Stimulated activated CD4-positive, alpha-beta T cell treated with anti-CD3 and anti-CD28 coated beads, Interleukin-1b, Interleukin-23, amount 100 ng/mL, for 48 hours (primary cell): ENCODE measurements at regions not wholly inside any gene's neighbourhood (a gene's known extent, or its start where the extent isn't known, plus 50 kb on each side); places are given as distances from the start of the nearest gene placed in this dataset.
A peak's percentile ranks its signal among the peaks of the same experiment; 100 is the strongest.
"Not testable (repeated sequence)": the region's sequence is repeated elsewhere in the genome, so short reads cannot be mapped to it uniquely, and the experiment has no call there.

Experiments used
- DNase-seq: peaks from one replicate; pipeline ENCODE4 v3.0.0-alpha.2; 2020

GRCh38 chr6:158920311-158920905, 79.6 kb downstream of the RSPH3 start:
- DNase-seq: no peak

- no peak for DNase-seq
Measured at GRCh38 chr6:158919865-158920264, 80.1 kb downstream of the RSPH3 start.

DNA sequence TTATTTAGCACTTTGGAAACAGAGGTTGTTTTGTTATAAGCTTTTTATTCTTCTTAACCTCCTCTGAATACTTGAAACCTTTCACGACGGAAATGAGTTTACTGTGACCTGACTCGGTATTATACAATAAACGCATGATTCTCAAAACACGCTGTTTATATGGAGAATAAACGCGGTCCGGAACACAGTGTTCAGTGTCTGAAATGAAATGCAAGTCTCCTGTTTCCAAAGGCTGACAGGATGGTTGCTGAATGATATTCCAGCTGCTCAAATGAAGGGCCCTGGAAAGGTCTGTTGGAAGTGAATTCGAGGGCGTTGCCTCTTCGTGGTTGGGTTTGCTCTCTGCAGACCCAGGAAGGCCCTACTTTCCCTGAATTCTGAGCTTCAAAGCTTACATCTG, 83.4 kb downstream of the RSPH3 start:
- DNase-seq: no peak

- no peak for DNase-seq
Measured at GRCh38 chr6:158914923-158915322, 85.1 kb downstream of the RSPH3 start.

DNA sequence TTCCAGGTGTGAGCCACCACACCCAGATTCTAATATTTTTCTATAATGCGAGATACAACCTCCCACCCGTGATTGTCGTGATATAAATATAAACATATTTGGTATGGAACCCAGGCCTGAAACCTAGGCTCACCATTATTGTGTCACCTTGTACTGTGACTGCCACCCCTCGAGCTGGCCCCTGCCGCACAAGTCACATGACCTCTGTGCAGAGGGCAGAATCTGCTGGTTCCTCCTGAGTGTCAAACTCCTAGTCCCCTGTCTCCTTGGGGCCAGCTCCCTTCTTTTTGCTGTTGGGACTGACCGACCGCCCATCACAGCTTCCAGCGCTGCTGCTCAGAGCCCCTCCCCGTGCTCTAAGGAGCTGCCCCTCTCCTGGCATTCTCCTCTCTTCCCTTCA, 86.4 kb downstream of the RSPH3 start:
- DNase-seq: no peak

DNA sequence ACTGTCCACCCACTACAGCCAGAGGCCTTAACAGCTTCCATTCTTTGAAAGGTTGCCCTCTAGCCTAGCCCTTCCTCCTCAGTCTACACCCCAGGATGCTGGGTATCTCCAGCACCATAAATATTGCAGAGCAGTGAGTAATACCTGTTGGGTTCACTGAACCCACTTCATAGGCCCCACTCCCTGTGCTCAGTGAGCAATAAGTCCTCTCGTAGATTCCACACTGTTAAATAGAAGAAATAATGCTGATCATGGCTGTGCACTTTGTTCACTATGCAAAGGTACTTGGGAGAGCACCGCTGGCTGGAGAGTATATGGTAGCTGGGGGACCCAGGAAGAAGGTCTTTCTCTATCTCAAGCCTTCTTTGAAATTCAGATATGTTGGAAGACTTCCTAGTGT, 87.3 kb downstream of the RSPH3 start:
- no peak for DNase-seq

- DNase-seq: peak; percentile 22
Measured at GRCh38 chr6:158911746-158912480, 88.1 kb downstream of the RSPH3 start.

GRCh38 chr6:158910484-158911440, 89.2 kb downstream of the RSPH3 start:
- no peak for DNase-seq

DNA sequence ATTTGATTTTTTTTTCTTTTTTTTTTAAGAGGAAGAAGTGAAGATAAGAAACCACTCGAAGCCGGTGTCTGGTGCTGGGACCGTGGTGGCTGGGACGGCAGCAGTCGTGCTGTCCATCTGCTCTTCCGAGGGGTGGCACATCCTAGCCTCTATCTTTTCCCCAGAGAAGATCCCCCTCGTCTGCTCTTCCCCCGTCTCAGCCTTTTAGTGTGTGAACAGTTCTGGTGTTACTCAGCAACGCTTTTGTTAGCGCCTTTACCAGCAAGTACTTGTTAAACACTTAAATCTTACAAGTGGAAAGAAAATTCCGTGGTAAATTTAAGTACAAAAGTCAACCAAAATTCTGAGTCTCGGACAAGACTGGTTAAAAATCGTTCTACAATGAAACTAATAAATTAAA, 90.1 kb downstream of the RSPH3 start:
- no peak for DNase-seq

- no peak for DNase-seq
Measured at GRCh38 chr6:158908606-158909005, 89.4 kb upstream of the EZR start.

DNA sequence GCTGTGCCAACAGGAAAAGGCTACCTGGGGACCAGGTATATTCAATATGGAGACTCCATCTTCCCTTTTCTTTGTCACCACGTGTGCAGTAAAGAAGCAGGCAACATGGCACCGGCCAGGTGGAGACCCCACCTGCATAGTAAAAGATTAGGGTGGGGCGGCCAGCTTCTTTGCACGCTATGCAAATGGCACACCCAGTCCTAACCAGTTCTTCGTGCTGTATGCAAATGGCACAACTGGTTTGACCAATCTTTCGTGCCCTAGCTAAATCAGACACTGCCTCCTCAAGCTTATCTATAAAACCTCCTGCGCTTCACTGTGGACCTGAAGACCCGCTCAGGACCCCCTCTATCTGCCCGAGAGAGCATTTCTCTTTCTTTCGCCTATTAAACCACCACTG, 88.8 kb upstream of the EZR start:
- no peak for DNase-seq

GRCh38 chr6:158906926-158907325, 87.8 kb upstream of the EZR start:
- no peak for DNase-seq

DNA sequence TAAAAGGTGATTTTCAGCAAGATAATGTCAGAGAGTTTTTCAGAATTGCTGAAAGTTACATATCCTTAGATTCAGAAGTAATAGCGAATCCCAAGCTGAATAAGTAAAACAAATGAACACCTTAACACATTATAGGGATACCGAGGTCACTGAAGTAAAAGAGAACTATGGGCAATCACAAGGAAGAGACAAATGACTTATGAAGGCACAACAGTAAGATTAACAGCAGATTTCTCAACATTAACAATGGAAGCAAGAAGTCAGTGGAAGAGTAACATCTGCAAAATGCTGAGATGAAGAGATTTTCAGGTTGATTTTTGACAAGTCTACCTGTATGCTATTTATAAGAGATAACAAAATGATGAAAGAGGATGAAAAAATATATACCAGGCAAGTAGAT, 86.1 kb upstream of the EZR start:
- no peak for DNase-seq

DNA sequence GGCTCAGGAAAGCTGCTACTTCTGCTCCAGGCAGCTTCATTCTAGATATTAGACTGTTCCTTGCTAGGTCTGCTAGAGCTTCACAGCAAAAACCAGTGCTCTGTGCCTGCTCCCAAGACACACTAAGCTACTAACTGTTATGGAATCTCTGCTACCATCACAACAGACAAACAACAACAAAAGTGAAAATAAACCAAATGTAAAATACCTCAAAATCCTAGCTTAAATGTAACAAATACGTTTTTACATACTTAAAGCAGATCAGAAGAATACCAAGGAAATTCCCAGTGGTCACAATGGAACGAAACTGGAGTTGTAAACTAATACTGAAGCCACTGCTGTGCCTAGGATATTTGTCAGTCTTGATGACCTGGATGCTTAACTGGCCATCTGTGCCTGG, 84.6 kb upstream of the EZR start:
- DNase-seq: no peak

- no peak for DNase-seq
Measured at GRCh38 chr6:158900663-158901312, 81.6 kb upstream of the EZR start.

GRCh38 chr6:158897236-158897635, 78.1 kb upstream of the EZR start:
- DNase-seq: no peak

DNA sequence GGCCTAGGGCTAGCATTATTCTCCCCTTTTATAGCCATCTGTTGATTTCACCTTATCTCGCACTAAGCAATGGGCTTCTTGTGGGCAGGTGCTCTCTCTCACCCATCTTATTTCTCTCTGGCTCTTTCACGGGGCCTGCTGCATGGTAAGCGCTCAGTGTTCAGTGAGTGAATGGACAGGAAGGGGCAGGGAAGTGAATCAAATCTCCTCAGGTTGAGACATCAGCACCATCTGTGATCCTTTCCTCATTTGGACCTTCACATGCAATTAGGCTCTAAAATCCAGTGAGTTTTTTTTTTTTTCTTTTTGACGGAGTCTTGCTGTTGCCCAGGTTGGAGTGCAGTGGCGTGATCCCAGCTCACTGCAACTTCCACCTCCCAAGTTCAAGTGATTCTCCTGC, 76.5 kb upstream of the EZR start:
- no peak for DNase-seq

DNA sequence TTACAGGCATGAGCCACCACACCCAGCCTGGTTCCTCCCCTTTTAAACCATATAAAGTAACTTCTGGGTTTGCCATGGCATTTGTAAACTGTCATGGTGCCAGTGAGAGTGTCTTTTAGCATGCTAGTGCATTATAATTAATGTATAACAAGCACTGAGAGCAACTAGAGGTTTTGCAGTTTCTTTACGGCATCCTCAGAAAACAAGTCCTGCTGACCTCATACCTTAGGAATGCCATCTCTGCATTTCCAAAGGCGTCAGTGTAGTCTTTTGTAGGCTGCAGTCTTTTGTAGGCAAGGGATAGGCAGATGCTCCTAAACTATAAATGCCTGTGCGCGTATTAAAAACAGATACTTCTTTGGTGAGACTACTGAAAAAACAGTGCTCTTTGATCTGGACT, 75.0 kb upstream of the EZR start:
- no peak for DNase-seq

DNA sequence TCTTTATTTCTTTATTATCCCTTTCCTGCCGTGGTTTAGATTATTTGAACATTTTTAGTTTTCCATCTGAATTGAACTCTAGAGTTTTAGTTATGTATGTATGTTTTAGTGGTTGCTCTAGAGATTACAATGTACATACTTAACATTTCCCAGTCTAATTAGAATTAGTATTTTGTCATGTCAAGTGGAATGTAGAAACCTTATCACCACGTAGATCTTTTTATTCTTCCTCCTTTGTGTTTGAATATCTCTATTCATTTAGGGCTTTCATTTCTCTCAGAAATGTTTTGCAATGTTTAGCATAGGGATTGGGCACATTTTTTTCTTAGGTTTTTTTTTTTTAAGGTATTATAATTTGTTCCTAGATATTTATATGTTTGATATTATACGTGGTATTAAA, 73.1 kb upstream of the EZR start:
- DNase-seq: no peak

GRCh38 chr6:158891560-158891959, 72.4 kb upstream of the EZR start:
- not testable (repeated sequence) for DNase-seq

- DNase-seq: not testable (repeated sequence)
Measured at GRCh38 chr6:158888171-158888570, 69.0 kb upstream of the EZR start.

GRCh38 chr6:158886346-158886977, 67.3 kb upstream of the EZR start:
- not testable (repeated sequence) for DNase-seq

- DNase-seq: not testable (repeated sequence)
Measured at GRCh38 chr6:158881884-158882283, 62.7 kb upstream of the EZR start.
